H9 (cell line): ENCODE measurements at regions not wholly inside any gene's neighbourhood (a gene's known extent, or its start where the extent isn't known, plus 50 kb on each side); places are given as distances from the start of the nearest gene placed in this dataset.

Experiments
- DNase-seq: peaks from one replicate; pipeline ENCODE4 v3.0.0-alpha.2; 2017
- H2AFZ ChIP-seq: one replicate; pipeline ENCODE4 v1.6.1; 2013; ENCODE audit warnings: mild to moderate bottlenecking, low read length, control low read depth, moderate library complexity
- H2AK5ac ChIP-seq: 2 replicates; pipeline ENCODE4 v1.6.1; 2013; ENCODE audit warnings: low read length, control low read depth, mixed read lengths; ENCODE audit not compliant: insufficient read length
- H2BK120ac ChIP-seq: one replicate; pipeline ENCODE4 v1.6.1; 2013; ENCODE audit warnings: low read depth, mild to moderate bottlenecking, low read length, control low read depth, inconsistent platforms; ENCODE audit not compliant: poor library complexity, severe bottlenecking
- H2BK12ac ChIP-seq: 2 replicates; pipeline ENCODE4 v1.6.1; 2013; ENCODE audit warnings: low read length, control low read depth, mixed read lengths, low read depth; ENCODE audit not compliant: insufficient read length
- H2BK15ac ChIP-seq: 2 replicates; pipeline ENCODE4 v1.6.1; 2013; ENCODE audit warnings: low read depth, low read length, control low read depth
- H2BK20ac ChIP-seq: one replicate; pipeline ENCODE4 v1.6.1; 2013; ENCODE audit warnings: low read depth, mild to moderate bottlenecking, low read length, control low read depth, inconsistent platforms; ENCODE audit not compliant: poor library complexity, severe bottlenecking
- H2BK5ac ChIP-seq: 2 replicates; pipeline ENCODE4 v1.6.1; 2013; ENCODE audit warnings: low read length, control low read depth, mixed read lengths; ENCODE audit not compliant: insufficient read length
- H3K14ac ChIP-seq: 2 replicates; pipeline ENCODE4 v1.6.1; 2013; ENCODE audit warnings: low read length, control low read depth; ENCODE audit not compliant: insufficient read depth
- H3K18ac ChIP-seq: 2 replicates; pipeline ENCODE4 v1.6.1; 2013; ENCODE audit warnings: low read depth, mild to moderate bottlenecking, mixed read lengths, low read length, control low read depth; ENCODE audit not compliant: insufficient read length
- H3K23ac ChIP-seq: 2 replicates; pipeline ENCODE4 v1.6.1; 2013; ENCODE audit warnings: low read length, control low read depth, mixed read lengths, low read depth; ENCODE audit not compliant: insufficient read length
- H3K23me2 ChIP-seq: 2 replicates; pipeline ENCODE4 v1.6.1; 2013; ENCODE audit warnings: low read depth, mild to moderate bottlenecking, mixed read lengths, low read length, control low read depth; ENCODE audit not compliant: insufficient read length, poor library complexity, severe bottlenecking
- H3K27ac ChIP-seq: 2 replicates; pipeline ENCODE4 v1.5.1; 2013; ENCODE audit warnings: low read length, control low read depth, mixed read lengths, low read depth; ENCODE audit not compliant: insufficient read length
- H3K27me3 ChIP-seq: 2 replicates; pipeline ENCODE4 v1.6.1; 2013; ENCODE audit warnings: low read length, control low read depth, inconsistent platforms; ENCODE audit not compliant: insufficient read depth
- H3K4ac ChIP-seq: 2 replicates; pipeline ENCODE4 v1.6.1; 2013; ENCODE audit warnings: low read depth, mild to moderate bottlenecking, control low read depth, inconsistent platforms, low read length, moderate library complexity
- H3K4me1 ChIP-seq: 2 replicates; pipeline ENCODE4 v1.6.1; 2013; ENCODE audit warnings: low read length, control low read depth, inconsistent platforms; ENCODE audit not compliant: insufficient read depth
- H3K4me2 ChIP-seq: 2 replicates; pipeline ENCODE4 v1.6.1; 2013; ENCODE audit warnings: low read length, control low read depth, mixed read lengths; ENCODE audit not compliant: insufficient read length, insufficient read depth
- H3K56ac ChIP-seq: 2 replicates; pipeline ENCODE4 v1.6.1; 2013; ENCODE audit warnings: low read depth, mild to moderate bottlenecking, mixed read lengths, low read length, control low read depth; ENCODE audit not compliant: insufficient read length
- H3K79me1 ChIP-seq: 2 replicates; pipeline ENCODE4 v1.6.1; 2013; ENCODE audit warnings: low read depth, mild to moderate bottlenecking, moderate library complexity, low read length, control low read depth, inconsistent platforms; ENCODE audit not compliant: insufficient read depth, poor library complexity, severe bottlenecking
- H3K79me2 ChIP-seq: 2 replicates; pipeline ENCODE4 v1.6.1; 2013; ENCODE audit warnings: low read length, control low read depth, inconsistent platforms; ENCODE audit not compliant: insufficient read depth
- H3K9ac ChIP-seq: 2 replicates; pipeline ENCODE4 v1.6.1; 2013; ENCODE audit warnings: low read length, control low read depth, mixed read lengths; ENCODE audit not compliant: insufficient read length; ENCODE audit errors: extremely low read depth
- H3K9me3 ChIP-seq: one replicate; pipeline ENCODE4 v1.6.1; 2013; ENCODE audit warnings: low read depth, low read length, inconsistent platforms; ENCODE audit not compliant: control insufficient read depth
- H3T11ph ChIP-seq: one replicate; pipeline ENCODE4 v1.6.1; 2013; ENCODE audit warnings: mild to moderate bottlenecking, low read length, control low read depth, inconsistent platforms
- H4K20me1 ChIP-seq: one replicate; pipeline ENCODE4 v1.6.1; 2013; ENCODE audit not compliant: control insufficient read depth, insufficient read length, insufficient read depth
- H4K5ac ChIP-seq: 2 replicates; pipeline ENCODE4 v1.6.1; 2013; ENCODE audit warnings: low read depth, mild to moderate bottlenecking, mixed read lengths, low read length, control low read depth; ENCODE audit not compliant: insufficient read length
- H4K8ac ChIP-seq: replicated peaks from 2 replicates; pipeline ENCODE4 v1.6.1; 2013; ENCODE audit warnings: low read length, control low read depth, mixed read lengths, low read depth; ENCODE audit not compliant: insufficient read length
- H4K91ac ChIP-seq: 2 replicates; pipeline ENCODE4 v1.6.1; 2013; ENCODE audit warnings: low read depth, mild to moderate bottlenecking, moderate library complexity, mixed read lengths, low read length, control low read depth; ENCODE audit not compliant: insufficient read length
- H3K27ac Mint-ChIP-seq, 3 experiments: 2 replicates in 2 of 3; 3 replicates in 1 of 3; pipeline ENCODE4 v1.8.0; 2020 to 2021; ENCODE audit warnings: mixed read lengths in 3 of 3, mild to moderate bottlenecking in 1 of 3, moderate library complexity in 1 of 3
- H3K27me3 Mint-ChIP-seq: 2 replicates; pipeline ENCODE4 v1.8.0; 2021; ENCODE audit warnings: low read depth, mild to moderate bottlenecking, moderate library complexity, mixed read lengths
- H3K36me3 Mint-ChIP-seq, 3 experiments: 2 replicates in 2 of 3; 3 replicates in 1 of 3; pipeline ENCODE4 v1.8.0; 2020 to 2021; ENCODE audit warnings: low read depth in 3 of 3, mixed read lengths in 3 of 3; ENCODE audit not compliant: insufficient read depth in 1 of 3
- H3K4me1 Mint-ChIP-seq, 2 experiments: 2 replicates each; pipeline ENCODE4 v1.8.0; 2020; ENCODE audit warnings: mixed read lengths in 2 of 2
- H3K4me3 Mint-ChIP-seq, 2 experiments: 2 replicates in 1 of 2; 3 replicates in 1 of 2; pipeline ENCODE4 v1.8.0; 2020 to 2021; ENCODE audit warnings: mild to moderate bottlenecking in 2 of 2, mixed read lengths in 2 of 2, moderate library complexity in 1 of 2
- H3K9me3 Mint-ChIP-seq, 2 experiments: 2 replicates in 1 of 2; 3 replicates in 1 of 2; pipeline ENCODE4 v1.8.0; 2020; ENCODE audit warnings: mild to moderate bottlenecking in 2 of 2, mixed read lengths in 2 of 2, moderate library complexity in 1 of 2
- WGBS: extraction: QIAGEN DNeasy Blood & Tissue Kit; methylation state at CpG from one replicate; pipeline ENCODE4 v1.1.7; 2013; ENCODE audit warnings: missing lambda C conversion rate, low lambda C conversion rate, mixed read lengths; ENCODE audit not compliant: insufficient read length; ENCODE audit errors: extremely low coverage; 5-methylcytosine and 5-hydroxymethylcytosine counted together
- TF ChIP-seq, protein P1 (sequence below): fragments of 200-600 bp; sonication (generic); conservative IDR thresholded peaks from 3 replicates; pipeline ENCODE4 v1.8.0; 2021; ENCODE audit warnings: antibody characterized with exemption, mild to moderate bottlenecking

GRCh38 chr5:91586232-91586631 lies 203.1 kb upstream of the ARRDC3 start:
- no peaks in the 10 kb centered on the region for H3K79me2 ChIP-seq
- no peaks in the 10 kb centered on the region for H4K20me1 ChIP-seq
- no peak overlapping the region for H3K9ac ChIP-seq
- no peak overlapping the region for H3K18ac ChIP-seq
- no peak overlapping the region for H3K4ac ChIP-seq
- Mint-ChIP-seq H3K36me3 (peaks cover 7 to 12% (median 9%) of the 10 kb centered on the region in 3 experiments), H3K27ac (no peak overlapping the region), H3K9me3 (peaks cover 20 to 27% of the 10 kb centered on the region in 2 experiments), H3K4me1 (no peaks in the 10 kb centered on the region), H3K4me3 (no peak overlapping the region), H3K27me3 (no peaks in the 10 kb centered on the region)
- H2BK15ac ChIP-seq = no peak overlapping the region
- WGBS = no CpG with 5 or more reads among the region's 2 CpGs
- no peak overlapping the region for H2BK20ac ChIP-seq
- H3K9me3 ChIP-seq = peaks cover under 1% of the 10 kb centered on the region
- H4K91ac ChIP-seq = no peak overlapping the region
- no peak overlapping the region for H3K56ac ChIP-seq
- H4K5ac ChIP-seq = no peak overlapping the region
- H3T11ph ChIP-seq = no peak overlapping the region
- no peak overlapping the region for H2AFZ ChIP-seq
- no peak overlapping the region for H2BK5ac ChIP-seq
- no peak overlapping the region for H2AK5ac ChIP-seq
- no peak overlapping the region for H4K8ac ChIP-seq
- H3K4me1 ChIP-seq = no peaks in the 10 kb centered on the region
- no peak overlapping the region for H3K27ac ChIP-seq
- no peak overlapping the region for H3K23ac ChIP-seq
- DNase-seq = no peak
- TF ChIP-seq, protein P1, sequence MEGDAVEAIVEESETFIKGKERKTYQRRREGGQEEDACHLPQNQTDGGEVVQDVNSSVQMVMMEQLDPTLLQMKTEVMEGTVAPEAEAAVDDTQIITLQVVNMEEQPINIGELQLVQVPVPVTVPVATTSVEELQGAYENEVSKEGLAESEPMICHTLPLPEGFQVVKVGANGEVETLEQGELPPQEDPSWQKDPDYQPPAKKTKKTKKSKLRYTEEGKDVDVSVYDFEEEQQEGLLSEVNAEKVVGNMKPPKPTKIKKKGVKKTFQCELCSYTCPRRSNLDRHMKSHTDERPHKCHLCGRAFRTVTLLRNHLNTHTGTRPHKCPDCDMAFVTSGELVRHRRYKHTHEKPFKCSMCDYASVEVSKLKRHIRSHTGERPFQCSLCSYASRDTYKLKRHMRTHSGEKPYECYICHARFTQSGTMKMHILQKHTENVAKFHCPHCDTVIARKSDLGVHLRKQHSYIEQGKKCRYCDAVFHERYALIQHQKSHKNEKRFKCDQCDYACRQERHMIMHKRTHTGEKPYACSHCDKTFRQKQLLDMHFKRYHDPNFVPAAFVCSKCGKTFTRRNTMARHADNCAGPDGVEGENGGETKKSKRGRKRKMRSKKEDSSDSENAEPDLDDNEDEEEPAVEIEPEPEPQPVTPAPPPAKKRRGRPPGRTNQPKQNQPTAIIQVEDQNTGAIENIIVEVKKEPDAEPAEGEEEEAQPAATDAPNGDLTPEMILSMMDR = no peak
- no peak overlapping the region for H2BK12ac ChIP-seq
- no peak overlapping the region for H3K4me2 ChIP-seq
- no peaks in the 10 kb centered on the region for H3K79me1 ChIP-seq
- H3K23me2 ChIP-seq = no peaks in the 10 kb centered on the region
- no peaks in the 10 kb centered on the region for H3K27me3 ChIP-seq
- H3K14ac ChIP-seq = no peak overlapping the region
- no peak overlapping the region for H2BK120ac ChIP-seq
